ENCODE measurements at regions not wholly inside any gene's neighbourhood (a gene's known extent, or its start where the extent isn't known, plus 50 kb on each side); places are given as distances from the start of the nearest gene placed in this dataset.
"Not testable (repeated sequence)": the region's sequence is repeated elsewhere in the genome, so short reads cannot be mapped to it uniquely, and the experiment has no call there.

DNA sequence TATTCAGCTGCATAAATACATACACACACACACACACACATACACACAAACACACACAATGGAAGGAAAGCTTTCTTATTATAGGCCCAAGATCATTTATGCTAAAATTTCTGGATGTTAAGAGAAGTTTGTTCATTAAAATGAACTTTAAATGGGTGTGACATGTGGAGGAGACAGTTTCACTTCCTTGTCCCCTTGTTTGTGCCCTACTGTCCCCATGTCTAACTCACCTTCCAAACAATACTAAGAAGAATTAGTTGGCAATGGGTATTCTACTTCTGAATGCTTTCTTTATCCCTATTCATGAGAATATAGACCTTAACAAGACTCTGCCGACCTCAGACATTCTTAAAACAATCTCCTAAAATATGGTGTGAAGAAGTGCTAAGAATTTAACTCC is 63.5 kb upstream of the NRIP1 start:
- Histone ChIP-seq H3K4me3 (no peak overlapping the region), H3K27ac (no peak overlapping the region)
- TF ChIP-seq, protein P1, sequence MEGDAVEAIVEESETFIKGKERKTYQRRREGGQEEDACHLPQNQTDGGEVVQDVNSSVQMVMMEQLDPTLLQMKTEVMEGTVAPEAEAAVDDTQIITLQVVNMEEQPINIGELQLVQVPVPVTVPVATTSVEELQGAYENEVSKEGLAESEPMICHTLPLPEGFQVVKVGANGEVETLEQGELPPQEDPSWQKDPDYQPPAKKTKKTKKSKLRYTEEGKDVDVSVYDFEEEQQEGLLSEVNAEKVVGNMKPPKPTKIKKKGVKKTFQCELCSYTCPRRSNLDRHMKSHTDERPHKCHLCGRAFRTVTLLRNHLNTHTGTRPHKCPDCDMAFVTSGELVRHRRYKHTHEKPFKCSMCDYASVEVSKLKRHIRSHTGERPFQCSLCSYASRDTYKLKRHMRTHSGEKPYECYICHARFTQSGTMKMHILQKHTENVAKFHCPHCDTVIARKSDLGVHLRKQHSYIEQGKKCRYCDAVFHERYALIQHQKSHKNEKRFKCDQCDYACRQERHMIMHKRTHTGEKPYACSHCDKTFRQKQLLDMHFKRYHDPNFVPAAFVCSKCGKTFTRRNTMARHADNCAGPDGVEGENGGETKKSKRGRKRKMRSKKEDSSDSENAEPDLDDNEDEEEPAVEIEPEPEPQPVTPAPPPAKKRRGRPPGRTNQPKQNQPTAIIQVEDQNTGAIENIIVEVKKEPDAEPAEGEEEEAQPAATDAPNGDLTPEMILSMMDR (IDR thresholded peaks at IDR 0.05) = no peak
- DNase-seq (ENCODE audit: low spot score) = no peak

DNA sequence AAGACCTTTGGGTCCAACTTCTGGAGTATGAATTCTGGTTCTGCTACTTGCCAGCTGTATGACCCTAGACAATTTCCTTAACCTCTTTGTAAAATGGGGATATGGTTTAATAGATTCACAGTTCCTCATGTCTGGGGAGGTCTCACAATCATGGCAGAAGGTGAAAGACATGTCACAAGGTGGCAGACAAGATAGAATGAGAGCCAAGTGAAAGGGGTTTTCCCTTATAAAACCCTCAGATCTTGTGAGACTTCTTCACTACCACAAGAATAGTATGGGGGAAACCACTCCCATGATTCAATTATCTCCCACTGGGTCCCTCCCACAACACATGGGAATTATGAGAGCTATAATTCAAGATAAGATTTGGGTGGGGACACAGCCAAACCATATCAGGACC is 63.9 kb upstream of the NRIP1 start:
- H3K4me3 ChIP-seq; H3K27ac ChIP-seq; DNase-seq (ENCODE audit: low spot score): not testable (repeated sequence)

DNA sequence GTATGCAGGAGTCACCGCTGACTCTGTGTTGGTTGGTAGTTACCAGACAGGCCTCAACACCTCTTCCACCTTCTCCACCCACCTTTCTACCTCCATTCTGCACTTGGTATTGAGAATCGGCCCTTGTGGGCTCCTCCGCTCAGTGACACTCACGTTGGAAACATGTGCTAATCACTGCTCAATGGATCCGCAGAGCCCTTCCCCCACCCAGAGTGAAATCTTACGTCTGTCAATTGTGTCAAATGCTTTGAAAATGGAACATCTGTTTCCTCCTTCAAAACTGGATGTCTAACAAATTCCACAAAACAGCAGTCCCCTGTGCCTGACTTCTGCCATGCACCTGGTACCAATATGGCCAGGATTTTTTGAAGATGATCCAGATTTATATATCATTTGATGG is 65.5 kb upstream of the NRIP1 start:
- Histone ChIP-seq H3K27ac (no peak overlapping the region), H3K4me3 (no peak overlapping the region)
- DNase-seq (ENCODE audit: low spot score) = no peak
- TF ChIP-seq, protein P1 (IDR thresholded peaks at IDR 0.05) = no peak

DNA sequence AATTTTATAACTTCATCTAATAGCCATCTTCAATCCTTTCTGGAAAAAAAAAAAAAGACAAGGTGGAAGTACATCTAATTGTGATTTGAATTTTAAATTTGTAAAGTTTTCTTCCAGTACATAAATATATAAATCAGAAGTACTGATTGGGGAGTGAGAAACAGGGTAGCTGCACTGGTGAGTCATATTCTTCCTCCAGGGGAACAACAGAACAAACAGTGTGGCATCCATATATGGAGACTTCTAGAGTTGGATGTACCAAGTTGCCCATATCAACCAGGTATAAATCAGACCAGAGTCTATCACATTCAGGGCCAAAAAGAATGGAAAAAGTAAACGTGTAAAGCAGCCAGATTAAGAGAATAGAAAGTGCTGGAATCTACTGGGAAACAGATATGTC is 66.0 kb upstream of the NRIP1 start:
- DNase-seq (ENCODE audit: low spot score) = no peak
- TF ChIP-seq, protein P1 (IDR thresholded peaks at IDR 0.05) = no peak
- Histone ChIP-seq H3K4me3 (no peak overlapping the region), H3K27ac (no peak overlapping the region)

DNA sequence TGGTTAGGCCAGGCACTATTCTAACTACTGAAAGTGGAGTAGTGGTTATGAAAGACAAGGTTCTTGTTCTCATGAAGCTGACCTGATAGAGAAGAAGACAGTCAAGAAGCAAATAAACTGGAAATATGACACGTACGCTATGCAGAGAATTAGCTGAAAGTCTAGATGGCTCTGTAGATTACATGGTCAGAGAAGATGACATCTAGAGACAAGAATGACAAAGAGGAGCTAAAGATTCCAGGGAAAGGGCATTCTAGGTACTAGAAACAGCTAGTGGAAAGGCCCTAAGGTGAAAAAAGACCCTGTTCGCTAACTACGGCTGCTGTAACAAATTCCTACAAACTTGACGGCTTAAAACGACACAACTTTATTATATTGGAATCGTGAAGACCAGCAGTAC is 68.0 kb upstream of the NRIP1 start:
- Histone ChIP-seq H3K27ac (no peak overlapping the region), H3K4me3 (no peak overlapping the region)
- no peak for DNase-seq (ENCODE audit: low spot score)
- TF ChIP-seq, protein P1 (IDR thresholded peaks at IDR 0.05) = no peak

DNA sequence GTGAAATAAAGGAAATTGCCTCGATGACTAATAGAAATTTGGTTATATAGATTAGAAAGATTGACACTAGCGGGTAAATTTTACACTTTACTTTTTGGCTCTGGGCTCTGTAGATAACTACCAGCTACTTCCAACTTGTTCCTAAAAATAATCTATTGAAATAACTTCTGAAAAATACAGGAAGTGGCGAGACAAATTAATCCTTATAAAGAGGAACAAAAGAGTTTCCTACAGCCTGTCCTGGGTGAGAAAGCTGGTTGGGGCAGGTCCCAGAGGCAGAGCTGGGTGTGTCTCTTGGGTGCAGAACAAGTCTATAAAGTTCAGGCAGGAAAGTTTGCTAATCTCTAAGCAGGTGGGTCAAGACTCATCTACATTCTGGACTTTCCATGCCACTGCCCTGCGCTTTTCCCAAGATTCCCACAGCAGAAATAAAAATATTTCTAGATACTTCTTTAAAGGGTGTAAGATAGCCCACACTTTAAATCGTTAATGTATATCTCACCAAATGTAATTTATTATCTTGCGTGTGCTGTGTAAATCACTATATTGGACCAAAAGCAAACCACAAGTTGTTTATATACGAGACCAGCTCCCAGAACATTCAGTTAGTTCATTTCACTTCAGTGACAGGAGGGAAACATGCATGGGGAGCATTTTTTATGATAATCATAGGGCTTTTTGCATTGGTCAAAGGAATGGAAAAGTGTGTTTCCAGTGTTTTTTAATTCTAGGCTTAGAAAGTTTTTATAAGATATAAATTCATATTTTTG is 70.1 kb upstream of the NRIP1 start:
- Histone ChIP-seq H3K4me3 (no peak overlapping the region), H3K27ac (no peak overlapping the region)
- TF ChIP-seq, protein P1 (IDR thresholded peaks at IDR 0.05) = no peak
- DNase-seq (ENCODE audit: low spot score) = no peak

DNA sequence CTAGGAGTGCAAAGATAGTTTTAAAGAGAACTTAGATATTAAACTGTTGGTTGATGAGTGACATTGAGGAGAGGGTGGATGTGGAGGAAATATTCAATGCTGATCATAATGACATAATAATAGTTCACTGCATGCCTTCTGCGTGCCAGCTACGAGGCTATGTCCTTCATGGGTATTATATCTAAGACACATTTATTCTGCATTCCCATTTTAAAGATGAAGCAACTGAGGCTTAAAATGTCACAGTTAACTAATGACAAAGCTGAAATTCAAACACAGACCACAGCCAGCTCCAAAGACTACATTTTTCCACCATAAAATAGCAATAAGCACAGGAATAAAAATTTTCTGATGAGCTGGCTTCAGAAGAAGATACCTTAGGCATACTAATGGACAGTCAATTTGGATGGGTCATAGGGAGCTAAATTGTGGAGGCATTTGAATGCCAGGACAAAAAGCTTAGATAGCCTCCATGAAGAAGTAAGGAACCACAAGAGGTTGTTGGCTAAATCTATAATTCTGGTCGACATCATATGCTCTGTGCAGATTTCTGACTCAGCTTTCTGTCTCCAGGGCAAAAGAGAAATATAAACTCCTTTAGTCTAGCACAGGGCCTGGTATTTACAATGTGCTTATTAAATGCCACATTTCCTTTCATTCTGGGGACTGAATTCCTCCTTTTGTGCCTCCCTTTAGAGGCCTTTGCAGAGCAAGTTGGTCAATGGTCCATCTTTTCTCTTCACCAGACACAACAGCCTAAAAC is 71.2 kb upstream of the NRIP1 start:
- H3K27ac ChIP-seq = no peak overlapping the region
- H3K4me3 ChIP-seq = no peak overlapping the region
- TF ChIP-seq, protein P1 (IDR thresholded peaks at IDR 0.05) = no peak
- DNase-seq (ENCODE audit: low spot score) = no peak

Measured in coronary artery (tissue), 2 donors.